ENCODE measurements at regions not wholly inside any gene's neighbourhood (a gene's known extent, or its start where the extent isn't known, plus 50 kb on each side); places are given as distances from the start of the nearest gene placed in this dataset.
"Not testable (repeated sequence)": the region's sequence is repeated elsewhere in the genome, so short reads cannot be mapped to it uniquely, and the experiment has no call there.

DNA sequence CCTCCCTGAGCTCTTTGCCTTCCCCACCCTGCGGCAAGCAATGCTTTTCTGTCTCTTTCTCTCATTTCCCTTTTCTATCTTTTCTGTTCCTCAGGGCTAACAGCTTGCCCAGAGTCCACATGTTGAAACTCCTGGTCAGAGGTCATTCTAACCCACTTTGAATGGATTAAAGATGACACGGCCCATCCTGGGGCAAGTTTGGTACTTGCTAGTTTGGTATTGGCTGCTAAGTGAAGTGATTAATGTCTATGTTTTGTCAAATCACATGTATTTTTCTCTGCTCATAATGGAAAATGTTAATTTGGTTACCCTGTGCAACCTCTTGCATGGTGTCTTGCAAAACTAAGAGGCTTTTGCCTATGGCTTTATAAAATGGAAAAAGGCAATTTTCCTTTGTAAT, 960.2 kb downstream of the CNTNAP5 start:
- no peaks in the 10 kb centered on the region for H3F3A ChIP-seq (ENCODE audit: insufficient read depth, low read depth)
- DNase-seq: no peak
- BruUV-seq (replicated peaks): no TSS peak
- no peaks in the 10 kb centered on the region for H3K27me3 ChIP-seq (ENCODE audit: insufficient read depth, low read depth)
- TF ChIP-seq EZH2 (IDR thresholded peaks at IDR 0.05; ENCODE audit: low read depth): no peak
- TF ChIP-seq, protein P1, sequence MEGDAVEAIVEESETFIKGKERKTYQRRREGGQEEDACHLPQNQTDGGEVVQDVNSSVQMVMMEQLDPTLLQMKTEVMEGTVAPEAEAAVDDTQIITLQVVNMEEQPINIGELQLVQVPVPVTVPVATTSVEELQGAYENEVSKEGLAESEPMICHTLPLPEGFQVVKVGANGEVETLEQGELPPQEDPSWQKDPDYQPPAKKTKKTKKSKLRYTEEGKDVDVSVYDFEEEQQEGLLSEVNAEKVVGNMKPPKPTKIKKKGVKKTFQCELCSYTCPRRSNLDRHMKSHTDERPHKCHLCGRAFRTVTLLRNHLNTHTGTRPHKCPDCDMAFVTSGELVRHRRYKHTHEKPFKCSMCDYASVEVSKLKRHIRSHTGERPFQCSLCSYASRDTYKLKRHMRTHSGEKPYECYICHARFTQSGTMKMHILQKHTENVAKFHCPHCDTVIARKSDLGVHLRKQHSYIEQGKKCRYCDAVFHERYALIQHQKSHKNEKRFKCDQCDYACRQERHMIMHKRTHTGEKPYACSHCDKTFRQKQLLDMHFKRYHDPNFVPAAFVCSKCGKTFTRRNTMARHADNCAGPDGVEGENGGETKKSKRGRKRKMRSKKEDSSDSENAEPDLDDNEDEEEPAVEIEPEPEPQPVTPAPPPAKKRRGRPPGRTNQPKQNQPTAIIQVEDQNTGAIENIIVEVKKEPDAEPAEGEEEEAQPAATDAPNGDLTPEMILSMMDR (conservative IDR thresholded peaks at IDR 0.05): no peak
- no peaks in the 10 kb centered on the region for H3K79me2 ChIP-seq (ENCODE audit: low read depth)
- H3K4me2 ChIP-seq: no peak overlapping the region
- no peak overlapping the region for H2AFZ ChIP-seq
- H3K27ac ChIP-seq: no peak overlapping the region
- no peaks in the 10 kb centered on the region for H3K9me3 ChIP-seq (ENCODE audit: insufficient read depth, low read depth)
- no peaks in the 10 kb centered on the region for H3K4me1 ChIP-seq (replicated peaks; ENCODE audit: insufficient read depth)
- POLR2A ChIA-PET (ENCODE audit: unreplicated experiment): no interaction called here
- H4K20me1 ChIP-seq (ENCODE audit: insufficient read depth): no peaks in the 10 kb centered on the region
- intact Hi-C loops (cut with micrococcal nuclease; ENCODE audit: unreplicated experiment): no loop called here
- CTCF ChIA-PET: no interaction called here
- no peak overlapping the region for H3K4me3 ChIP-seq
- no peaks in the 10 kb centered on the region for H3K9me2 ChIP-seq (ENCODE audit: insufficient read depth)
- no peaks in the 10 kb centered on the region for H3K36me3 ChIP-seq (ENCODE audit: low read depth)

DNA sequence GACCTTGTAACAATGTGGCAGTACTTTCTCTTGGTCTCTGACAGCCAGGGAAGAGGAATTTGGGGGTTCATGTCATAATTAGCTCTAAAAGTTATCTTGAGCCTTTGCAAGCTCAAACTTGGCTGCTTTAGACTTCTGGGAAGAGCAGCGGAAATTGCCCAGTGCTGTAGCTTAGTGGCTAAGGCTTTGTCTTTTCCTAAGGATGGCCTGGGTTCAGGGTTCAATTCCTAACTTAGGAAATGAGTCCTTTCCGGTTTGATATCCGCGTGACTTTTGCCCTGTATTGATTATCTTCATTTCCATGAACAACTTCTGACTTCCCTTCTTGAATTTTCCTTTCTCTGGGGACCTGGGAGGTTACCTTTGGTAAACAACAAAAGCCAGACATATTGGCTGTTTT, 961.0 kb downstream of the CNTNAP5 start:
- Histone ChIP-seq H2AFZ (no peak overlapping the region), H3K79me2 (ENCODE audit: low read depth) (no peaks in the 10 kb centered on the region), H3K4me2 (no peak overlapping the region), H4K20me1 (ENCODE audit: insufficient read depth) (no peaks in the 10 kb centered on the region), H3K27me3 (ENCODE audit: insufficient read depth, low read depth) (no peaks in the 10 kb centered on the region), H3K27ac (no peak overlapping the region), H3K9me3 (ENCODE audit: insufficient read depth, low read depth) (no peaks in the 10 kb centered on the region), H3F3A (ENCODE audit: insufficient read depth, low read depth) (no peaks in the 10 kb centered on the region), H3K36me3 (ENCODE audit: low read depth) (no peaks in the 10 kb centered on the region), H3K4me3 (no peak overlapping the region), H3K4me1 (replicated peaks; ENCODE audit: insufficient read depth) (no peaks in the 10 kb centered on the region), H3K9me2 (ENCODE audit: insufficient read depth) (no peaks in the 10 kb centered on the region)
- BruUV-seq (replicated peaks): no TSS peak
- POLR2A ChIA-PET (ENCODE audit: unreplicated experiment): no interaction called here
- no peak for TF ChIP-seq EZH2 (IDR thresholded peaks at IDR 0.05; ENCODE audit: low read depth)
- TF ChIP-seq, protein P1 (conservative IDR thresholded peaks at IDR 0.05): no peak
- intact Hi-C loops (cut with micrococcal nuclease; ENCODE audit: unreplicated experiment): no loop called here
- no peak for DNase-seq
- CTCF ChIA-PET: no interaction called here

DNA sequence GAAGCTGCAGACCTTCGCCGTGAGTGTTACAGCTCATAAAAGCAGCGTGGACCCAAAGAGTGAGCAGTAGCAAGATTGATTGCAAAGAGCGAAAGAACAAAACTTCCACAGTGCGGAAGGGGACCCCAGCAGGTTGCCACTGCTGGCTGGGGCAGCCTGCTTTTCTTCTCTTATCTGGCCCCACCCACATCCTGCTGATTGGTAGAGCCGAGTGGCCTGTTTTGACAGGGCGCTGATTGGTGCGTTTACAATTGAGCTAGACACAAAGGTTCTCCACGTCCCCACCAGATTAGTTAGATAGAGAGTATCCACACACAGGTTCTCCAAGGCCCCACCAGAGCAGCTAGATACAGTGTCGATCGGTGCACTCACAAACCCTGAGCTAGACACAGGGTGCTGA, 961.8 kb downstream of the CNTNAP5 start:
- H4K20me1 ChIP-seq (ENCODE audit: insufficient read depth); POLR2A ChIA-PET (ENCODE audit: unreplicated experiment); H3K36me3 ChIP-seq (ENCODE audit: low read depth); H2AFZ ChIP-seq; H3K9me2 ChIP-seq (ENCODE audit: insufficient read depth); DNase-seq; H3K4me1 ChIP-seq (replicated peaks; ENCODE audit: insufficient read depth); H3K4me2 ChIP-seq; H3K27ac ChIP-seq; H3K79me2 ChIP-seq (ENCODE audit: low read depth); CTCF ChIA-PET; H3F3A ChIP-seq (ENCODE audit: insufficient read depth, low read depth); intact Hi-C loops (cut with micrococcal nuclease; ENCODE audit: unreplicated experiment); H3K4me3 ChIP-seq; H3K9me3 ChIP-seq (ENCODE audit: insufficient read depth, low read depth); H3K27me3 ChIP-seq (ENCODE audit: insufficient read depth, low read depth); BruUV-seq (replicated peaks): not testable (repeated sequence)

DNA sequence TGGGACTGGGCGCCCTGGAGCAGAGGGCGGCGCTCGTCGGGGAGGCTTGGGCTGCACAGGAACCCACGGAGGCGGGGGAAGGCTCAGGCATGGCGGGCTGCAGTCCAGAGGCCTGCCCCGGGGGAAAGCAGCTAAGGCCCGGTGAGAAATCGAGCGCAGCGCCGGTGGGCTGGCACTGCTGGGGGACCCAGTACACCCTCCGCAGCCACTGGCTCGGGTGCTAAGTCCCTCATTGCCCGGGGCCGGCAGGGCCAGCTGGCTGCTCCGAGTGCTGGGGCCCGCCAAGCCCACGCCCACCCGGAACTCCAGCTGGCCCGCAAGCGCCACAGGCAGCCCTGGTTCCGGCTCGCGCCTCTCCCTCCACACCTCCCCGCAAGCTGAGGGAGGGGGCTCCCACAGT, 962.3 kb downstream of the CNTNAP5 start:
- H3K27ac ChIP-seq; H3F3A ChIP-seq (ENCODE audit: insufficient read depth, low read depth); POLR2A ChIA-PET (ENCODE audit: unreplicated experiment); H2AFZ ChIP-seq; DNase-seq; CTCF ChIA-PET; intact Hi-C loops (cut with micrococcal nuclease; ENCODE audit: unreplicated experiment); H3K27me3 ChIP-seq (ENCODE audit: insufficient read depth, low read depth); H3K4me3 ChIP-seq; H3K4me1 ChIP-seq (replicated peaks; ENCODE audit: insufficient read depth); H3K9me3 ChIP-seq (ENCODE audit: insufficient read depth, low read depth); H3K4me2 ChIP-seq; H4K20me1 ChIP-seq (ENCODE audit: insufficient read depth); H3K9me2 ChIP-seq (ENCODE audit: insufficient read depth); H3K79me2 ChIP-seq (ENCODE audit: low read depth); BruUV-seq (replicated peaks); H3K36me3 ChIP-seq (ENCODE audit: low read depth): not testable (repeated sequence)

All from PC-9 (cell line).